HCT116 (cell line): ENCODE measurements at regions not wholly inside any gene's neighbourhood (a gene's known extent, or its start where the extent isn't known, plus 50 kb on each side); places are given as distances from the start of the nearest gene placed in this dataset.

Source experiments
- ATAC-seq: fragments of 200-7000 bp; cut with Tn5 transposase; 2 replicates; pipeline ENCODE4 v1.9.1; 2020; ENCODE audit warnings: mild to moderate bottlenecking, moderate library complexity
- BruUV-seq: library from RNA; stranded (reverse); fragments of 400-500 nt; replicated peaks from 2 replicates; lab custom pipeline; 2021; lab: Mats Ljungman, UMichigan
- CTCF ChIA-PET: fragments of 300-600 bp; sonication (Branson Sonifier 250); formaldehyde crosslinking; loops from one replicate; lab custom pipeline; 2021; ENCODE audit warnings: antibody characterized with exemption; lab: Charles Lee
- POLR2A ChIA-PET: fragments of 300-600, 350-600 bp; sonication (Branson Sonifier 250); formaldehyde crosslinking; loops from one replicate; lab custom pipeline; 2021; ENCODE audit warnings: antibody characterized with exemption; lab: Charles Lee
- RAD21 ChIA-PET, 2 experiments: fragments of 300-600 bp; sonication (Branson Sonifier 250); formaldehyde crosslinking; loops; one replicate each; lab custom pipeline; 2023; ENCODE audit warnings: low total read pairs in 2 of 2; ENCODE audit not compliant: uncharacterized antibody in 2 of 2, unreplicated experiment in 2 of 2, low non-redundant PET in 1 of 2; lab: Charles Lee
- DNase-seq: peaks from one replicate; pipeline ENCODE4 v3.0.0-alpha.2; 2010; ENCODE audit warnings: low read depth, low spot score
- H2AFZ ChIP-seq: fragments of 200-600 bp; shearing (Covaris generic), sonication (generic); 2 replicates; pipeline ENCODE4 v1.6.1; 2017; ENCODE audit warnings: low read depth, mixed run types, mixed read lengths, antibody characterized with exemption, low read length; ENCODE audit not compliant: poor library complexity, severe bottlenecking
- H3K27ac ChIP-seq: 2 replicates; pipeline ENCODE4 v1.5.1; 2012; ENCODE audit warnings: low read depth, low read length
- H3K27me3 ChIP-seq: fragments of 200-600 bp; sonication (generic); 2 replicates; pipeline ENCODE4 v1.6.1; 2016; ENCODE audit warnings: mixed run types, low read length, mixed read lengths; ENCODE audit not compliant: insufficient read depth
- H3K36me3 ChIP-seq, 2 experiments: fragments of 200-500 bp in 1 of 2; fragments of 200-600 bp in 1 of 2; sonication (Bioruptor generic) in 1 of 2; sonication (generic) in 1 of 2; 2 replicates each; pipeline versions ENCODE4 v1.5.1 to v1.6.1; 2014 to 2016; ENCODE audit warnings: low read length in 2 of 2, inconsistent platforms in 1 of 2, mixed read lengths in 1 of 2, mixed run types in 1 of 2; ENCODE audit not compliant: insufficient read depth in 2 of 2, control insufficient read depth in 1 of 2
- H3K4me1 ChIP-seq, 2 experiments: fragments of 200-600 bp in 1 of 2; sonication (generic) in 1 of 2; 2 replicates each; pipeline versions ENCODE4 v1.5.1 to v1.6.1; 2012 to 2017; ENCODE audit warnings: low read length in 2 of 2, inconsistent platforms in 1 of 2, mild to moderate bottlenecking in 1 of 2, mixed read lengths in 1 of 2, mixed run types in 1 of 2, moderate library complexity in 1 of 2; ENCODE audit not compliant: insufficient read depth in 2 of 2, control insufficient read depth in 1 of 2
- H3K4me2 ChIP-seq: fragments of 200-600 bp; sonication (generic); 2 replicates; pipeline ENCODE4 v1.6.1; 2017; ENCODE audit warnings: mixed run types, low read length, mixed read lengths
- H3K4me3 ChIP-seq, 2 experiments: fragments of 200-600 bp in 1 of 2; sonication (generic) in 1 of 2; replicated peaks in 1 of 2; 2 replicates each; pipeline ENCODE4 v1.5.1; 2011 to 2016; ENCODE audit warnings: low read length in 2 of 2, control low read depth in 1 of 2, low read depth in 1 of 2, mild to moderate bottlenecking in 1 of 2, mixed read lengths in 1 of 2, mixed run types in 1 of 2
- H3K79me2 ChIP-seq: fragments of 200-600 bp; sonication (generic); 2 replicates; pipeline ENCODE4 v1.6.1; 2017; ENCODE audit warnings: mild to moderate bottlenecking, mixed run types, low read length, moderate library complexity, mixed read lengths; ENCODE audit not compliant: insufficient read depth
- H3K9ac ChIP-seq: fragments of 200-600 bp; sonication (generic); 2 replicates; pipeline ENCODE4 v1.6.1; 2016; ENCODE audit warnings: low read length, mixed read lengths
- H3K9me2 ChIP-seq: fragments of 200-600 bp; sonication (generic), shearing (Covaris generic); 2 replicates; pipeline ENCODE4 v1.6.1; 2017; ENCODE audit warnings: mixed run types, mild to moderate bottlenecking, moderate library complexity; ENCODE audit not compliant: insufficient read depth
- H3K9me3 ChIP-seq, 2 experiments: fragments of 200-500 bp in 1 of 2; fragments of 200-600 bp in 1 of 2; sonication (Bioruptor generic) in 1 of 2; sonication (generic) in 1 of 2; 2 replicates each; pipeline ENCODE4 v1.6.1; 2014 to 2017; ENCODE audit warnings: low read length in 2 of 2, mixed read lengths in 2 of 2, inconsistent platforms in 1 of 2, low read depth in 1 of 2, mild to moderate bottlenecking in 1 of 2, mixed run types in 1 of 2, moderate library complexity in 1 of 2; ENCODE audit not compliant: control insufficient read depth in 1 of 2, insufficient read depth in 1 of 2
- H4K20me1 ChIP-seq: fragments of 200-600 bp; sonication (generic), shearing (Covaris generic); 2 replicates; pipeline ENCODE4 v1.6.1; 2017; ENCODE audit warnings: mixed run types, mild to moderate bottlenecking, moderate library complexity; ENCODE audit not compliant: insufficient read depth
- EGR1 ChIP-seq: IDR thresholded peaks from 2 replicates; pipeline ENCODE4 v1.6.1; 2012; ENCODE audit warnings: low read depth
- ELF1 ChIP-seq: IDR thresholded peaks from 2 replicates; pipeline ENCODE4 v1.6.1; 2012; ENCODE audit warnings: low read depth, borderline replicate concordance
- JUND ChIP-seq: IDR thresholded peaks from 2 replicates; pipeline ENCODE4 v1.6.1; 2012
- POLR2AphosphoS5 ChIP-seq: IDR thresholded peaks from 2 replicates; pipeline ENCODE4 v1.6.1; 2011; ENCODE audit warnings: mild to moderate bottlenecking, low read depth, low read length, moderate library complexity
- RAD21 ChIP-seq: IDR thresholded peaks from 2 replicates; pipeline ENCODE4 v1.6.1; 2012; ENCODE audit warnings: low read depth, mild to moderate bottlenecking
- REST ChIP-seq: IDR thresholded peaks from 2 replicates; pipeline ENCODE4 v1.6.1; 2012; ENCODE audit warnings: low read depth
- SIN3A ChIP-seq: IDR thresholded peaks from 2 replicates; pipeline ENCODE4 v1.6.1; 2012; ENCODE audit warnings: low read depth
- SP1 ChIP-seq: IDR thresholded peaks from 2 replicates; pipeline ENCODE4 v1.6.1; 2012; ENCODE audit warnings: low read depth
- SRF ChIP-seq: IDR thresholded peaks from 2 replicates; pipeline ENCODE4 v1.6.1; 2012; ENCODE audit warnings: low read depth
- TCF7L2 ChIP-seq: IDR thresholded peaks from 2 replicates; pipeline ENCODE4 v1.7.0; 2011; ENCODE audit warnings: borderline replicate concordance, inconsistent platforms; ENCODE audit not compliant: insufficient read depth, insufficient read length; ENCODE audit errors: extremely low read depth
- YY1 ChIP-seq: IDR thresholded peaks from 2 replicates; pipeline ENCODE4 v1.6.1; 2011; ENCODE audit warnings: low read length, low read depth, moderate library complexity, mild to moderate bottlenecking; ENCODE audit not compliant: insufficient replicate concordance; ENCODE audit errors: extremely low read depth
- intact Hi-C: fragments of 100-400 bp; cut with micrococcal nuclease; formaldehyde crosslinking; loops from 2 replicates; pipeline ENCODE4 v1.10.0; 2022
- TF ChIP-seq, protein P1 (sequence below): IDR thresholded peaks from 2 replicates; pipeline ENCODE4 v1.6.1; 2012
- TF ChIP-seq, protein P2 (sequence below): IDR thresholded peaks from 2 replicates; pipeline ENCODE4 v1.6.1; 2011; ENCODE audit warnings: mild to moderate bottlenecking, low read length, moderate library complexity; ENCODE audit not compliant: insufficient replicate concordance; ENCODE audit errors: extremely low read depth

DNA sequence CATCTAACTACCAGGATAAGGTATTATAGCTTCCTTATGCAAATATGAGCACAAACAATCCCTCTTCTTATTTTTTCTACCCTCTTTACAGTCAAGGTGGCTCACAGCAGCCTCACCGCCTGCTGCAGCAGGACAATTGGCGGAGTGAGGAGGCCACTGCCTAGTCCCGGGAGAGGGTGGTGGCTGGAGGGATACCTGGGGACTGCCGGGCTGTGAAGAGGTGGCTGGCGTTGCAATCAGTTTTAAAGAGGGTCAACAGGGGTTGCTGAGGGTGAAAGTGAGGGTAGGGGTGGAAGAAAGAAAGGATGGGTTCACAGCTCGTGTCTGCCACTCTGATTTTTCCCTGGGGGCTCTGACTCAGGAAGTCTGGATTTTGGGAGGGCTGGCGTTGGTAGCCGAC is 105.1 kb upstream of the SLC6A6 start:
- Histone ChIP-seq H3K9me3 (no peaks in the 10 kb centered on the region), H3K9me2 (no peaks in the 10 kb centered on the region), H3K4me1 (no peaks in the 10 kb centered on the region), H3K36me3 (no peaks in the 10 kb centered on the region), H3K27ac (no peak overlapping the region), H3K4me3 (no peak overlapping the region), H3K79me2 (no peaks in the 10 kb centered on the region), H3K9ac (no peak overlapping the region), H2AFZ (no peak overlapping the region), H3K27me3 (no peaks in the 10 kb centered on the region), H3K4me2 (no peak overlapping the region), H4K20me1 (no peaks in the 10 kb centered on the region)
- intact Hi-C loops = no loop called here
- BruUV-seq = no TSS peak
- ATAC-seq (no peak), DNase-seq (no peak)
- ChIA-PET POLR2A (no interaction called here), RAD21 (no interaction called here), CTCF (no interaction called here)
- TF ChIP-seq REST = no peak
- TF ChIP-seq SIN3A = no peak
- TF ChIP-seq RAD21 = no peak
- no peak for TF ChIP-seq YY1
- TF ChIP-seq, protein P1, sequence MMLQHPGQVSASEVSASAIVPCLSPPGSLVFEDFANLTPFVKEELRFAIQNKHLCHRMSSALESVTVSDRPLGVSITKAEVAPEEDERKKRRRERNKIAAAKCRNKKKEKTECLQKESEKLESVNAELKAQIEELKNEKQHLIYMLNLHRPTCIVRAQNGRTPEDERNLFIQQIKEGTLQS = no peak
- TF ChIP-seq TCF7L2 = no peak
- no peak for TF ChIP-seq EGR1
- no peak for TF ChIP-seq JUND
- TF ChIP-seq POLR2AphosphoS5 = no peak
- TF ChIP-seq ELF1 = no peak
- no peak for TF ChIP-seq SP1
- no peak for TF ChIP-seq SRF
- TF ChIP-seq, protein P2, sequence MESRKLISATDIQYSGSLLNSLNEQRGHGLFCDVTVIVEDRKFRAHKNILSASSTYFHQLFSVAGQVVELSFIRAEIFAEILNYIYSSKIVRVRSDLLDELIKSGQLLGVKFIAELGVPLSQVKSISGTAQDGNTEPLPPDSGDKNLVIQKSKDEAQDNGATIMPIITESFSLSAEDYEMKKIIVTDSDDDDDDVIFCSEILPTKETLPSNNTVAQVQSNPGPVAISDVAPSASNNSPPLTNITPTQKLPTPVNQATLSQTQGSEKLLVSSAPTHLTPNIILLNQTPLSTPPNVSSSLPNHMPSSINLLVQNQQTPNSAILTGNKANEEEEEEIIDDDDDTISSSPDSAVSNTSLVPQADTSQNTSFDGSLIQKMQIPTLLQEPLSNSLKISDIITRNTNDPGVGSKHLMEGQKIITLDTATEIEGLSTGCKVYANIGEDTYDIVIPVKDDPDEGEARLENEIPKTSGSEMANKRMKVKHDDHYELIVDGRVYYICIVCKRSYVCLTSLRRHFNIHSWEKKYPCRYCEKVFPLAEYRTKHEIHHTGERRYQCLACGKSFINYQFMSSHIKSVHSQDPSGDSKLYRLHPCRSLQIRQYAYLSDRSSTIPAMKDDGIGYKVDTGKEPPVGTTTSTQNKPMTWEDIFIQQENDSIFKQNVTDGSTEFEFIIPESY = no peak
